HG03520 (cell line): ENCODE measurements at regions not wholly inside any gene's neighbourhood (a gene's known extent, or its start where the extent isn't known, plus 50 kb on each side); places are given as distances from the start of the nearest gene placed in this dataset.

Source experiments
- ATAC-seq: cut with Tn5 transposase; IDR thresholded peaks from one replicate; pipeline ENCODE4 v1.9.1; 2021; ENCODE audit warnings: mild to moderate bottlenecking, moderate library complexity; ENCODE audit not compliant: unreplicated experiment

DNA sequence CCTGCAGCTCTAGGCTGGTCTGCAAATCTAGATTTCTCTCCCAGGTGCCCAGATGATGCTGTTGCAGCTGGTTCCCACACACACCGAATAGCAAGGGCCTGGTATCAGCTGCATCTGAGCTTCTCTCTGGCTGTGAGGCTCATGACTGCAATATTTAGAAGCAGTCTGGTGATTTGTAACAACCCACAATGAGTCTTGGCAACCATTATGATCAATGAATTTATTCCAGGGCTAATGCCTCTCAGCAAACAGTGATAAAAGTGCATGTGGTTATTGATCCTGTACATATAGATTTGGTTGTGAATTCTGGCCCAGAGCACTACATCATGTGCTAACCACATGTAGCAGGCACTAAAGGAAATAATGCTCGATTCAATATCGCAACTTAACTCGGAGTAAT is 114.3 kb downstream of the ASCL4 start:
- ATAC-seq: no peak

DNA sequence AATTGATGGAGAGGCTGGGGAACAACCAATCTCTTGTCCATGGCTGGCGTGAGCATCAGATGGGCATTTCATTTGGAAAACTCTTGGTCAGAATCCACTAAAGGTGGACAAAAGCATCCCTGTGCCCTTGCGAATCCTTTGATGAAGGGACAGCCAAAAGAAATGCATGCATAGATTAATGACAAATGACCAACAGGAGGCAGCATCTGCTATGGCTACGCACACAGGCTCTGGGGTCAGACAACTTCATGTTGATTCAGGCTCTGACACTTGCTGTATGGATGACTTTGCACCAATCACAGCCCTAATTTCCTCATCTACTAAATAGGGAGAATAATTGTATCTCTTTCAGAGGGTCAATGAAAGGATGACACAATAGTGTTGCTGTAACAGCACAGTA is 117.5 kb downstream of the ASCL4 start:
- no peak for ATAC-seq

DNA sequence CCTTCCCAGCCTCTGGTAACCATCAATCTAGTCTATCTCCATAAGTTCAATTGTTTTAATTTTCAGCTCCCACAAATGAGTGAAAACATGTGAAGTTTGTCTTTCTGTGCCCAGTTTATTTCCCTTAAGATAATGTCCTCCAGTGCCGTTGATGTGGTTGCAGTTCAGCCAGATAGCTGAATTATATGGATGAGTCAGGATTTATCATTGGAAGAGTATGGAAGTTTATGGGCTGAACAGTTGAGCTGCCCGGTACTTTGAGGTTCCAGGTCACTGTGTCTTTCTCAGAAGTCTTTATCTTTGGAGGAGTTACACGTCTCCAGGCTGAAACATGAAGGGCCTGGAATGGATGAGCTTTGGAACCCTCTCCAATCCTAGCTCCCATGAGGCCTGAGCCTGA is 120.1 kb downstream of the ASCL4 start:
- no peak for ATAC-seq

DNA sequence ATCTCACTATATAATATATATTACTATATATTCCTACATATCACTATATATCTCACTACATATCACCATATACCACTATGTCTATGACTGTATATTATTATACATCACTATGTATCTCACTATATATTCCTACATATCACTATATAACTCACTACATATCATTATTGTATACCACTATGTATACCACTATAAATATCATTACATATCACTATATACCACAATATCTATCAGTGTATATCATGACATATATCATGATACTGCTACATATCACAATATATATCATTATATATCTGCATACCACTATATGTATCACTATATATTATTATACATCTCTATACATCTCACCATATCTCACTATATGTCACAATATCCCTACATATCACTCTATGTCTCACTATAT is 121.5 kb downstream of the ASCL4 start:
- ATAC-seq: no peak

DNA sequence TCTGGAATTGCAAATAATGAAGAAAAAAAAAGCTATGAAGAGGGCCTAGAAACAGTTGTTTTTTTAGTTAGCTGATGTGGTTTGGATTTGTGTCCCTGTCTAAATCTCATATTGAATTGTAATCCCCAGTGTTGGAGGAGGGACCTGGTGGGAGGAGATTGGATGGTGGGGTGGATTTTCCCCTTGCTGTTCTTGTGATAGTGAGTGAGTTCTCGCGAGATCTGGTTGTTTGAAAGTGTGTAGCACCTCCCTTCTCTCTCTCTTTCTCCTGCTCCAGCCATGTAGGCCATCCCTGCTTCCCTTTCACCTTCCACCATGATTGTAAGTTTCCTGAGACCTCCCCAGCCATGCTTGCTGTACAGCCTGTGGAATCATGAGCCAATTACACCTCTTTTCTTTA is 126.1 kb downstream of the ASCL4 start:
- ATAC-seq: no peak

DNA sequence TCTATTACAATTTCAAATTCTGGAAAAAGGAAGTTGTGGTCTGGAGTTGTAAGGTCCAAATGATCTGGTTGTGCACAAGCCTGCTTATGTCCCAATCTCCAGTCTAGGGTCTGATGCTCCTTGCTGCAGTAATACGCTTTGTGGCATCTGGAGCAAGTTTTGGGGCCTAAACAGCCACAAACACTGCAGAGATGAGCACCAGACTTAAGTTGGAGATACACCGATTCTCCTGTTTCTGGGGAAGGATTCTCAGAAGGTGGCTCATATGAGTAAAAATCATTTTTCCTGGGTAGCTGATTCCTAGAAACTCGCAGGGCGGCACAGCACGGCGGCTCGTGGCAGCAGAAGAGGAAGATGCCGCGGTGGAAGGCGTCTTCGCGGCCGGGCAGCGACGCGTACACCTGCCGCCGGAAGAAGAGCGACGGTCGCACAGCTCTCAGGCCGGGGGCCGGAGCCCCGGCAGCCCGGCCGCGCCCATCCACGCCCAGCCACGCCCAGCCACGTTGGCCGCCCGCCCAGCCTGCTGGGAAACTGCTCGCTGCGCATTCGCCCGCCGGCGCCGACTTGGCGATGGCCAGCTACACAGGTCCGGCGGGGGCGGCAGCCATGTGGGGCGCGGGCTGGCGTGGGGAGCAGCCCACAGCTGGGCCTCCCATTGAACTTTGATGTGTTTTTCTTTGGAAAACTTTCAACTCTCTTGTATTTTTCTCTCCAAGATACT is 129.0 kb downstream of the ASCL4 start:
- ATAC-seq: peak; percentile 97

DNA sequence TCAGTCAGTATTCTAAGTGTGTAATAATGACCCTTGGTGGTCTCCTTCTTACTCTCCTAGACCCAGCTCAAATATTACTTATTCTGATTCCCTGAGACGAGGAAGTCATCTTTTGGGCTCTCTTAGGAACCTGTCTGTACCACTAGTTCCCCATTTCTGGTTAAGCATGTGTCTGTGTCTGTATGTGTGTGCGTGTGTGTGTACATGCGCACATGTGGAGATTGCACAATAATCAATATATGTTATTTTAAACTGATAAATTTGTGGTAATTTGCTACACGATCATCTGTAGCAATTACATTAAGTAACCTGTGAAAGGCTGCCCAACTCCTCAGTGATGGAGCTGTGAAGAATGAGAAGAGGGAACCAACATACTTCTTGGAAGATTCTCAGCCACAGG is 132.2 kb downstream of the ASCL4 start:
- no peak for ATAC-seq

DNA sequence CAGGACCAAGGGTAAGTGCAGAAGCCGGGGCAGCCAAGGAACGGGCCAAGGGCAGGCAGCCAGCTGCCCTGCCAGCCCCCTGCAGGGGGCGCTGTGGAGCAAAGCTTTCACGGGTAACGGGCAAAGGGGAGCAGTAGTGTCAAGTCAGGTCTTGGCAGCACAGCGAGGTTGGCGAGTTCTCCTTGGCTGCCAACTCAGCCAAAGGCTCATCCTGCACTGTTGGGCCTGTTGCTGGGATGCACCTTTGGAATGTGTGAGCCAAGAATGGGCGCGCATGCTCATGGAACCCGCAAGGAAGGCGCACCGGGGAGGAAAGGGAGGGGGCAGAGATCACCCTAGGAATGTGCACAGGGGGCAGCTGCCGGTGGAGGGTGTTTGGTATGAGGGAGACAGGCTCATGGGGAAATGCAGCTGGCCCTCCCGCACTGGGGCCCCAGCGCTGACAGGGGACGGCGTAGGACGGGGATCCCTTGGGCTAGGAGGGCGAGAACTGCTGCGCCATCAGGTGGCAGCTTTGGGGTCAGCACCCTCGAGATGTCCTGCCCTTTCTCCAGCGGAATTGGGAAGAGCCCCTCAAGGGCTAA is 138.0 kb downstream of the ASCL4 start:
- ATAC-seq: peak; percentile 76

DNA sequence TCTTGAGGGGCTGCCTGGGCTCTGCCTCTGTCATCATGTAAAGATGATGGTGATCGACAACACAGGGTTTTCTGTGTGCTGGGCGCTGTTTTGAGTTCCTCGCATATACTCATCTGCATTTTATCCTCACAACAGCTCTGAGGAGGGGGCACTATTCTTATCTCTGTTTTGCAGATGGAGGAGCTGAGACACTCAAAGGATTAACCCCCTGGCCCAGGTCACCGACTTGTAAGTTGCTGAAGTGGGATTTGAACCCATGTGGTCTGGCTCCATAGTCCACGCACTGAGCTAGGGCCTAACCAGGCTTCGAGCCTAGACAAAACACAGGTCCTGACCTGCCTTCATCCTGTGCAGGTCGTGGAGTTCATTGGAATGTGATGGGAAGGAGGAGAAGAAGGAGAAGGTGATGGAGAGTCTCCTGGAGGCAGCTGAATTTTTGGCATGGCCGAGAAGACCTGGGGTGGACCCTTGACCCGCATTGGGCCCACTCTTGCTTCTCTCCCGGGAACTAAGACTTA is 140.0 kb downstream of the ASCL4 start:
- no peak for ATAC-seq

DNA sequence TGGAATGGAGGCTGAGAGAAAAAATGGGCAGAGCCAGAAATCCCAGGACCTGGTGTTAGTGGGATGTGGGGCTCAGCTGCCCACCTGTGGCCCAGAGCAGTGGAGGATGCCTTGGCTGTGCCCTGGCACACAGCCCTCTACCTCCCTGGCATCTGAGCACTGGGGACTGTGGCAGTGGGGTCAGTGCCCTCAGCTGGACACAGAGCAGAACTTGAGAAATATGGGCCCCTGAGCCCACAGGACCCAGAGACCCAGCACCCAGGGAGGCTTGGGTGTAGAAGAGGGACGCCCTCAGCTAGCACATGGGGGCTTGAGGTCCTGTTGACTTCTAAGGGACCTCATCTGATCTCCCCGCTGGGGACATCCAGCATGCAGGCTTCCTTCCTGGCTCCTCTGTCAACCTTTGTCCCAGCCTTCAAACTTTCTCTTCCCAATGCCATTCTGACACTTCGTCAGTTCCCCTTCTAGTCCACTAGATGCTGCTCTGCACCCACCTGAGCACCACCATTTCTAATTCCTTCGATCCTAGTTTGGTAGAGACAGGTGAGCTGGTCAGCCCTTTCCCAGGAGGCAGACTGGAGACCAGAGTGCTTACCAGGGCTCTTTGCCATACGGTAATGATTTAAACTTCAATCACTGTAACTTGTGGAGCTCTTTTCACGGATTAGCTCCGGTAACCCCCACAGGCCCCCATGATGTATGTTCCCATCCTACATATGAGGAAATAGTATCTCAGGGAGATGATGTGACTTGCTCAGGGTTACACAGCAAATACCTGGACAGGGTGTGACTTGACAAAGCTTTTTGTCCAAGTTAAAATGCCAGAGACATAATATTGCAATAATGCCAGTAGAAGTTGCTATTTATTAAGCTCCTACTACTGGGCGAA is 143.7 kb downstream of the ASCL4 start:
- ATAC-seq: no peak

DNA sequence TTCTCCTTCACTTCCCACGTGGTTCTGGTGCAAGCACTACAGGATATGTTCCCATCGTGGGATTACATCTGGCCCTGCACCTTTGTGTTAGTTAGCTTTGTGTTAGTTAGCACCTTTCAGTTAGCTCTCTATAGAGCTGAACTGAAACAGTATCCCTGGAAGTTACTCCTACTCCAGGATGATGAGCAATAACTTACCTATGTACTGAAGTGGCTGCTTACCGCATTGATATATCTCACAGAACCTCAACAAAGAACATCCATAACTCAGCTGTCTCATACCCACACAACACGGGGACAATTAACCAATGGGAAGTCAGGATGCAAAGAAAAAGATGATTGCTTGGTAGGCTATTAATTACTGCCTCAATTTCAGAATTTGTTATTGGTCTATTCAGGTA is 146.6 kb downstream of the ASCL4 start:
- no peak for ATAC-seq

DNA sequence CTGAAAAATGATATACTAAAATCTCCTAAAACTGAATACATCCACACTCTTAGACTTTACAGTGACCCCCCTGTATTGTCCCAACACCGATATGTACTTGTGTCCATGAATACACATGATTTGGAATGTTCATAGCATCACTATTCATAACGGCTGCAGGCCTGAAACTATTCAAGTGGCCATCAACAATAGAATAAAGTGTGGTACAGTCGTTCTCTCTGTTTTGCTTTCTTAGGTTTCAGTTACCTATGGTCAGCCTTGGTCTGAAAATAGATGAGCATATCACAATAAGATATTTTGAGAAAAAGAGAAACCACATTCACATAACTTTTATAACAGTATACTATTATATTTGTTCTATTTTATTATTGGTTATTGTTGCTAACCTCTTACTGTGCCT is 150.6 kb downstream of the ASCL4 start:
- ATAC-seq: no peak

DNA sequence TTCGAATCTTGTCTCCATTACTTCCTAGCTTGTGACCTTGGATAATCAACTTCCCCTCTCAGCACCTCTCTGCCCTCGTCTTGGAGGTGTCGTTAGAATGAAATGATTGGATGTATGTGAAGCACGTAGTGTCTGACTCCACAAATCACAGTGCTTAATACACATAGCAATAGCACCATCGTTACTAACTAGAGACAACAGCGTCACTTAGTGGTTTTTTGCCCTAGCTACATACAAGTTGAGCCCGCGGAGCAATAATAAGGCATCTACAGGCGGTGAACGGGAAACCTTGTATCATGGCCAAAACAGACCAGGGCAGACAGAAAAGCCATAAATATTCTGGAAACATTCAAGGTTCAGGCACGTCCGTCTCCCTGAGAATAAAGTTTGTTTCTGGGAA is 154.9 kb downstream of the ASCL4 start:
- ATAC-seq: no peak

DNA sequence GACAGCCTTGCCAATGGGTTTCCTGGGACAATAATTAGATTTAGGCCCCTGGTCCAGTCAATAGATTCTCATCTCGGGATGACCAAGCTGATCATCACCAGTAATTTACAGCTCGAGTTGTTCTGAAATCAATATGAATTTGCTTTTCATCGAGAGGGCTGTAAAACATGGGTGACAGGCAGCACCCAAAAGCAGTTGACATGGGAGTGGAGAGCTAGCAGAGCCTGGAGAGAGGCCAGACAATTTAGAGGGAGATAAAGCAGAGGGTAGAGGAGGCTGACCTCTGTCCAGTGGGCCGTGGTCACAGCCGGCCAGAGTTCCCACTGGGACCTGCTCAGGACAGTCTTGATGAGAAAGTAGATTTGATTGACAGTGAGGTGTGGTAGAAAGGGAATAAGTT is 157.3 kb downstream of the ASCL4 start:
- no peak for ATAC-seq

DNA sequence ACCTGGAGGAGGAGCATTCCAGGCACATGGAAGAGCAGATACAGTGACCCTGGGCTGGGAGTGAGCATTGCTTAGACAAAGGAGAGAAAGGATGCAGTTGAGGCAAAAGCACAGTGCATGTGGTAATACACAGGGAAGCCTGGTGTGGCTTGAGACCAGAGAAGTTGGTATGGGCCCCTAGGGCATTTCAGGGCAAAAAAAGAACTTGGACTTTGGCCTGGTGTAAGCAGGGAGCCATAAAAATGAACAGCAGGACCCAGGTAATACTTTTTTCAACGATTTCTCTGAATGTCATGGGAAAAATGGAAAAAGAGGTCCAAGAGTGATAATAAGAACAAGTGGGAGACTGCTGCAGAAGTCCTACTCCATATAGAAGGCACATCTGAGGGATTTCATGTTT is 163.9 kb downstream of the ASCL4 start:
- ATAC-seq: no peak

DNA sequence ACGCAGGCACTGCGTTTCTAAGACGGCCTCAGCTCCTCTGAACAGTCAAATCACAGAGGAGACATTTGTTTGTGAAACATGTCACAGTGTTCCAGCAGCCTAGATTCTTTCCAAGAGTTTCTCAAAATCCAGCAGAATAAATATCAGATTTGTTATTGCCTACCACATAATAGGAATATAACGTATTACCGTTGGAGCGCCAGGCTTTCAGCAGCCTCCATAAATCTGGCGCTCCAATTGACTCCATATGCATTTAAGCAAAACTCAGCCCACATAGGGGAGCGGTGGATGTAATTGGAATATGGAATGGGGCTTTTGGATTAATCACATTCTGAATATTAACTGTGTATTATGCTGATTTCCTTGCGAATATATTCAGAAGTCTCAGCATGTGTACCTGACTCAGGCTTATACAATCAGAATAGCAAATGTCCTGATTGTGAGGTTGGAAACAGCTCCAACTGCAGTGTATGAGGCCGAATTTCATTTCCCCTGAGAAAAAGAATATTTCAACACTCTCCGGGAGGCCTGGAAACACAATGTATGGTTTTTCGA is 174.0 kb downstream of the ASCL4 start:
- no peak for ATAC-seq

DNA sequence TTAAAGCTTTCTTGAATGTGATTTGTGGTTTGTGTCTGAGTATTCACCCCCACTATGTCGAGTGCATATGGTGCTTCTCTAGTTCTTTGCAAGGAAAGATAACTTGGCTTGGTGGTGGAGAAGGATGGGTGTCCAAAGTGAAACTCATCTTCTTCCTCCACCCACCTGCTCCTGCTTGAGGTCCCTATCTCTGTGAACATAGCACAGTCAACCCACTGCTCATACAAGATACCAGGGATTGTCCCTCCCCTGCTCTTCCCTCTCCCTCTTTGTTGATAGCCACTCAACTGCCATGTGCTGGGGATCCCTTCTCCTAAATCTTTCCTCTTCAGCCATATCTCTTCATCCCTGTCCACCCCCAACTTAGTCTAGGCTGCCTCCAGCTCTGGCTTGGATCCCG is 176.5 kb downstream of the ASCL4 start:
- ATAC-seq: no peak

DNA sequence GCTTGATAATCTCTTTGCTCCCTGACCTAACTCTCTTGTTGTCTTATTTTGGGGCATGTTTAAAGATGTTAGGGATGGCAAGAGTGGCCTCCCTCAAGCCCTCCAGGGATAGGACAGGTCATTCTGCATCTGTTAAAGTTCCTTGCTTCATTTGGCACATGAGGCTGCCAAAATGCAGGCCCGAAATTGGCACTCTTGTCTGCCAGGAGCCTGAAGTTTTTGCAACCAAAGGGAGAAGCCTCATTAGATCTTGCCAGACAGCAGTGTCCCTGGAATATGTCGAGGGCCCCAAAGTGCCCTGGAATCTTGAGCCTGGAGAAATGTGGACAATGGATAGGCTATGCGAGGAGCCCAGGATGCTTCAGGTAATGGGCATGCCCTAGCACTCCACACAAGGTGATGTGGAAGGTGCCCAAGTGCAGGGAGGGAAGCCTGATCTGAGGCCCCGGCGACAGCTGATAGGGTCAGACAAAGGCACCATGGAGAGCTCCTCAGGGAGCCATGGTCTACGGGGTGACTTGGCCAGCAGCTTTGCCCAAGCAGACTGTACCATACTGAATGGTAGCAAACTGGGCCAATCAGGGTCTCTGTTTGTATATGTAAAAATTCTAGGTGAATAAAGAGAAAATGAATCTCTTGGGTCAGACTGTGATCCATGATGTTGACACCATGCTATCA is 173.0 kb upstream of the WSCD2 start:
- no peak for ATAC-seq

DNA sequence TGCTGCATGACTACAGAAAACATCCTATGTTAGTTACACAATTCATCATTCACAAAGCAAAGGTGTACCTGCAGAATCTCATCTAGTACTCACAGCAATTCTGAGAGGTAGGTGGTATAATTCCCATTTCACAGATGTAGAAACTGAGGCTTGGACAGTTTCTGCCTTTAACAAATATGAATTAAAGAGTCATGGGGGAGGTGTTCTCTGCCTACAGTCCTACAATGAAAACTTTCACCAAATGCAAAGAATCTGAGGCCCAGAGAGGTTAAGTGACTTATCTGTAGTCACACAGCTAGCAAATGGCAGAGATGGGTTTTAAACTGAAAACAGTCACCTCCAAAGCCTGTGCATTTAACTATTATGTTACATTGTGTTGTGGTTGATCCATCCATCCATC is 171.6 kb upstream of the WSCD2 start:
- ATAC-seq: no peak

DNA sequence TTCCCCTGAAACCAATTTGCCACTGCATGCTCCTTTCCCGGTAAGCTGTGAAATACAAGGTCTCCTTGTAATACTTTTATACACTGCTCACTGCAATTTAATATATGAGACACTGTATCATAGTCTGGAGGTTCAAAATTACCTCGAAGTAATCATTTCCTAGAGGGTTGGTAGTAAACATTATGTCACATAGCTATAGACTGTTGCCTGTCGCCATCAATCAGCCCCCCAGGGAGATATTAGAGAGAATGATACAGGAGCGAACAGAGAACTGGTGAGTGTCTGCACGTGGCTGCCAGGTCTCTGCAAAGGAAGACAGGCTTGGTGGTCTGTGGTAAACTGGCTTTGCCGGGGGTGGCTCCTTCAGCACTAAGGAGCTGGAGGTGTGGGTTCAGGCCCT is 165.5 kb upstream of the WSCD2 start:
- ATAC-seq: no peak

DNA sequence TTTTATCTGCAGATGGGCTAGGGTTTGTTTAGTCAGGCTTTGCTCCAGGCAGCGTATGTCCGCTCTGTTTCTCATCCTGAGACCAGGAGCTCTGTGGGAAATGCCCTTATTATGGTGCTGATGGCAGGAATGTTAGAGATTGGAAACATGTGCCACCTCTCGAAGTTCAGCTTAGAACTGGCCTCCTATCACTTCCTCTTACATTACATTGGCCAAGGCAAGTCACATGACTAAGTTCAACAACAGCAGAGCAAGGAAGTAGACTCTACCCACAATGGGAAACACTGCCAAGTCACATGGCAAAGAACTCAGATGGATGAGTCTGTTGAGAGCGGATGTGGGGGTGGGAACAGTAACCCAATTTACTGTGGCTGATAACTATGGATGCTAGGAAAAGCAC is 161.9 kb upstream of the WSCD2 start:
- no peak for ATAC-seq
